Activated CD4-positive, alpha-beta memory T cell treated with anti-CD3 and anti-CD28 coated beads for 36 hours (primary cell): ENCODE measurements at regions not wholly inside any gene's neighbourhood (a gene's known extent, or its start where the extent isn't known, plus 50 kb on each side); places are given as distances from the start of the nearest gene placed in this dataset.
"Not testable (repeated sequence)": the region's sequence is repeated elsewhere in the genome, so short reads cannot be mapped to it uniquely, and the experiment has no call there.

Experiments
- CTCF ChIA-PET: fragments of 350-600 bp; sonication (Branson Sonifier 250); formaldehyde crosslinking; loops from one replicate; lab custom pipeline; 2021; ENCODE audit warnings: antibody characterized with exemption, inconsistent platforms; lab: Charles Lee
- POLR2A ChIA-PET: fragments of 350-600 bp; sonication (Branson Sonifier 250); formaldehyde crosslinking; loops from one replicate; lab custom pipeline; 2021; ENCODE audit warnings: antibody characterized with exemption; lab: Charles Lee
- DNase-seq: peaks from one replicate; pipeline ENCODE4 v3.0.0-alpha.2; 2020
- H3K27ac Mint-ChIP-seq: one replicate; pipeline ENCODE4 v1.8.0; 2021; ENCODE audit warnings: mixed read lengths
- H3K27me3 Mint-ChIP-seq: one replicate; pipeline ENCODE4 v1.8.0; 2021; ENCODE audit warnings: mixed read lengths
- H3K36me3 Mint-ChIP-seq: one replicate; pipeline ENCODE4 v1.8.0; 2021; ENCODE audit warnings: mixed read lengths
- H3K4me1 Mint-ChIP-seq: one replicate; pipeline ENCODE4 v1.8.0; 2021; ENCODE audit warnings: low read depth, mixed read lengths
- H3K4me3 Mint-ChIP-seq: one replicate; pipeline ENCODE4 v1.8.0; 2021; ENCODE audit warnings: mild to moderate bottlenecking, mixed read lengths
- H3K9me3 Mint-ChIP-seq: one replicate; pipeline ENCODE4 v1.8.0; 2021; ENCODE audit warnings: mixed read lengths
- intact Hi-C: fragments of 100-400 bp; cut with micrococcal nuclease; formaldehyde crosslinking; loops from one replicate; pipeline ENCODE4 v1.15.1; 2023

DNA sequence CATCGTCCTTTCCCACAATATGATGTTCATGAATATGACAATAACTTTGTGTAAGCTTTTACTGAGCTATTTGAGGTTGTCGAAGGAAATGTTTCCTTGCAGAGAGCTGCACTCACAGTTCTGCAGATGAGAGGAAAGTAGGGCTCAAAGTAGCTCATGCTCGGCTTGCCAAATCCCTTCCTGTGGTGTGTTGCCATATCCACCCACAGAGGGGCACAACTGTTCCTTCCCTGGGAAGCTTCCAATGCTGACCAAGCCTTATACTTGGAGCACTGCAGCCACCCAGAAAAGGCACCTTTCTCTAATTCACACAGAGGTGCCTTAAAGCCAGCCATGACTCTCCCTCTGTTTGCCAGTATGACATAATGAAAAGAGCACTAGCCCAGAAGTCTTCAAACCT lies 390.3 kb downstream of the CAAP1 start:
- Mint-ChIP-seq H3K27me3 (no peaks in the 10 kb centered on the region), H3K4me1 (no peaks in the 10 kb centered on the region), H3K27ac (no peak overlapping the region), H3K4me3 (no peak overlapping the region), H3K9me3 (peaks cover 10% of the 10 kb centered on the region), H3K36me3 (no peaks in the 10 kb centered on the region)
- ChIA-PET CTCF (no interaction called here), POLR2A (no interaction called here)
- intact Hi-C loops: no loop called here
- DNase-seq: no peak

DNA sequence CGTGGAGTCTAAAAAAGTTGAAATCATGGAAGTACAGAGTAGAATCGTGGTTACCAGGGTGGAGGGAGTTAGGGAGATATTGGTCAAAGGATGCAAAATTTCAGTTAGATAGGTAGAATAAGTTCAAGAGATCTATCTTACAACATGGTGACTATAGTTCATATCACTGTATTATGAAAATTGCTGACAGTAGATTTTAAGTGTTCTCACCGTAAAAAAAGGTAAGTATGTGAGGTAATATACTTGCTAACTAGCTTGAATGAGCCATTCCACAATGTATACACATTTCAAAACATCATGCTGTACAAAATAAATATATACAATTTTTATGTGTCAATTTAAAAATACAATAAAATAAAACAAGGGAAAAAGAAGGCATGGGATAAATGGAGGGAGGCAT lies 392.1 kb downstream of the CAAP1 start:
- CTCF ChIA-PET: no interaction called here
- DNase-seq: no peak
- Mint-ChIP-seq H3K4me3 (no peak overlapping the region), H3K9me3 (peaks cover 11% of the 10 kb centered on the region), H3K27me3 (no peaks in the 10 kb centered on the region), H3K4me1 (no peaks in the 10 kb centered on the region), H3K36me3 (no peaks in the 10 kb centered on the region), H3K27ac (no peak overlapping the region)
- intact Hi-C loops: no loop called here
- POLR2A ChIA-PET: no interaction called here

DNA sequence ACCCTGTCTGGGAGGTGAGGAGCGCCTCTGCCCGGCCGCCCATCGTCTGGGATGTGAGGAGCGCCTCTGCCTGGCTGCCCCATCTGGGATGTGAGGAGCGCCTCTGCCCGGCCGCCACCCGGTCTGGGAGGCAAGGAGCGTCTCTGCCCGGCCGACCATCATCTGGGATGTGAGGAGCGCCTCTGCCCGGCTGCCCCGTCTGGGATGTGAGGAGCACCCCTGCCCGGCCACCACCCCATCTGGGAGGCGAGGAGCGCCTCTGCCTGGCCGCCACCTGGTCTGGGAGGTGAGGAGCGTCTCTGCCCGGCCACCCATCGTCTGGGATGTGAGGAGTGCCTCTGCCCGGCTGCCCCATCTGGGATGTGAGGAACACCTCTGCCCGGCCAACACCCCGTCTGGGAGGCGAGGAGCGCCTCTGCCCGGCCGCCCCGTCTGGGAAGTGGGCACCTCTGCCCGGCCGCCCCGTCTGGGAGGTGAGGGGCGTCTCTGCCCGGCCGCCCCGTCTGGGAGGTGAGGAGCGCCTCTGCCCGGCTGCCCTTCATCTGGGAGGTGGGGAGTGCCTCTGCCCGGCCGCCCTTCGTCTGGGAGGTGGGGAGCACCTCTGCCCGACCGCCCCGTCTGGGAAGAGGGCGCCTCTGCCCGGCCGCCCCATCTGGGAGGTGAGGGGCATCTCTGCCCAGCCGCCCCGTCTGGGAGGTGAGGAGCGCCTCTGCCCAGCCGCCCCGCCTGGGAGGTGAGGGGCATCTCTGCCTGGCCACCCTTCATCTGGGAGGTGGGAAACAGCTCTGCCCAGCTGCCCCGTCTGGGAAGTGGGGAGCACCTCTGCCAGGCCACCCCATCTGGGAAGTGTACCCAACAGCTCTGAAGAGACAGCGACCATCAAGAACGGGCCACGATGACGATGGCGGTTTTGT lies 399.7 kb downstream of the CAAP1 start:
- DNase-seq, intact Hi-C loops, H3K4me3 Mint-ChIP-seq, H3K27me3 Mint-ChIP-seq, CTCF ChIA-PET, H3K4me1 Mint-ChIP-seq, H3K36me3 Mint-ChIP-seq, POLR2A ChIA-PET, H3K27ac Mint-ChIP-seq: not testable (repeated sequence)
- H3K9me3 Mint-ChIP-seq: peaks cover 16% of the 10 kb centered on the region

DNA sequence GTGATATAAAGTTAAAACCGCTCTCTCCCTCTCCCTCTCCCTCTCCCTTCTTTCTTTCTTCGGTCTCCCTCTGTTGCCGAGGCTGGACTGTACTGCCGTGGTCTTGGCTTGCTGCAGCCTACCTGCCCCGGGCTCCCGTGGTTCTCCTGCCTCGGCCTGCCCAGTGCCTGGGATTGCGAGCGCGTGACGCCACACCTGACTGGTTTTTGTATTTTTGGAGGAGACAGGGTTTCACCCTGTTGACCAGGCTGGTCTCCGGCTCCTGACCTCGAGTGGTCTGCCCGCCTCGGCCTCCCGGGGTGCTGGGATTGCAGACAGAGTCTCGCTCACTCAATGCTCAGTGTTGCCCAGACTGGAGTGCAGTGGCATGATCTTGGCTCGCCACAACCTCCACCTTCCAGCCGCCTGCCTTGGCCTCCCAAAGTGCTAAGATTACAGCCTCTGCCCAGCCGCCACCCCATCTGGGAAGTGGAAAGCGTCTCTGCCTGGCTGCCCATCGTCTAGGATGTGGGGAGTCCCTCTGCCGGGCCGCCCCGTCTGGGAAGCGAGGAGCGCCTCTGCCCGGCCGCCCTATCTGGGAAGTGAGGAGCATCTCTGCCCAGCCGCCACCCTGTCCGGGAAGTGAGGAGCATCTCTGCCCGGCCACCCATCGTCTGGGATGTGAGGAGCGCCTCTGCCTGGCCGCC lies 400.5 kb downstream of the CAAP1 start:
- H3K27ac Mint-ChIP-seq, CTCF ChIA-PET, H3K4me1 Mint-ChIP-seq, H3K36me3 Mint-ChIP-seq, DNase-seq, POLR2A ChIA-PET, H3K27me3 Mint-ChIP-seq, H3K4me3 Mint-ChIP-seq, intact Hi-C loops: not testable (repeated sequence)
- H3K9me3 Mint-ChIP-seq: peaks cover 11% of the 10 kb centered on the region

DNA sequence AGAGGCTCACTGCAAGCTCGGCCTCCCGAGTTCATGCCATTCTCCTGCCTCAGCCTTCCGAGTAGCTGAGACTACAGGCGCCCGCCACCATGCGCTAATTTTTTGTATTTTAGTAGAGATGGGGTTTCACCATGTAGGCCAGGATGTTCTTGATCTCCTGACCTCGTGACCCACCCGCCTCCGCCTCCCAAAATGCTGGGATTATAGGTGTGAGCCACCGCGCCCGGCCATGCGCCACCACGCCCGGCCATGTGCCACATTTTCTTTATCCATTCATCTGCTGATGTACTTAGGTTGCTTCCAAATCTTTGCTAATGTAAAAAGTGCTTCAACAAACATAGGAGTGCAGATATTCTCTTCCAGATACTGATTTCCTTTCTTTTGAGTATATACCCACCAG lies 408.6 kb downstream of the CAAP1 start:
- Mint-ChIP-seq H3K9me3 (peaks cover 18% of the 10 kb centered on the region), H3K27me3 (no peaks in the 10 kb centered on the region), H3K36me3 (no peaks in the 10 kb centered on the region), H3K4me3 (no peak overlapping the region), H3K4me1 (no peaks in the 10 kb centered on the region), H3K27ac (no peak overlapping the region)
- DNase-seq: no peak
- CTCF ChIA-PET: no interaction called here
- intact Hi-C loops: no loop called here
- POLR2A ChIA-PET: no interaction called here

DNA sequence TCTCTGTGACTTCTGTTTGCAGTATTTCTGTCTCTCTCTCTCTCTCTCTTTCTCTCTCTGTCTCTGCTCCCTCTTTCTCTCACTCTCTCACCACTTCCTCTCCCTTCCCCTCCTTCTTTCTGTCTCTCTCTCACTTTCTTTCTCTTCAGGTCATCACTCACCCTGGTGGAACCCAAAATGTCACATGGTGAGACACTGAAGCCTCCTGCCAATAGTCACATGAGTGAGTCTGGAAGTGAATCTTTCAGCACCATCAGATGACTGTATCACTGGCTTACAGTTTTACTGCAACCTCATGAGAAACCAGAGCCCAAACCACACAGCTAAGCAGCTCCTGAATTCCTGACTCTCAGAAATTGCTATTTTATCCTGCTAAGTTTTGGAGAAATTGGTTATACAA lies 414.6 kb downstream of the CAAP1 start:
- no peak for DNase-seq
- H3K36me3 Mint-ChIP-seq: no peaks in the 10 kb centered on the region
- H3K9me3 Mint-ChIP-seq: peaks cover 12% of the 10 kb centered on the region
- H3K4me3 Mint-ChIP-seq: no peak overlapping the region
- no peaks in the 10 kb centered on the region for H3K4me1 Mint-ChIP-seq
- CTCF ChIA-PET: no interaction called here
- intact Hi-C loops: no loop called here
- POLR2A ChIA-PET: no interaction called here
- no peak overlapping the region for H3K27ac Mint-ChIP-seq
- H3K27me3 Mint-ChIP-seq: no peaks in the 10 kb centered on the region

DNA sequence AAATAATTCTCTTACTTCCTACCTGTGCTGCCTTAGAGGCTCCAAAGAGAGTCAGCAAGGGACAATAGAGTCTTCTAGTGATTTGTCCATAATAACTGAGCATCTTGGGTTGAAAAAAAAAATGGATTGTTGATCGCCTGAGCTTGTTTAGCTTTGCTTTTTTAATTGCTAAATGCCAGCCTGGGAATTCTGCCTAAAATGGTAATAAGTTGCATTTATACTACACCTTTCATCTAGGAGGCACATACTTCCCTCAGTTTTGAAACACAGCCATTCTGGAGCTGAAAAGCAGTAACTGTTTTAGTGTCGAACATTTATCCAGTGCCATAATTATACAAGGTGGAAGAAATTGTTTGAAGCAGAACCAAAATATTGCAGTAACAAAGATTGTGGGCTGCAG lies 421.3 kb downstream of the CAAP1 start:
- CTCF ChIA-PET: no interaction called here
- Mint-ChIP-seq H3K4me1 (no peaks in the 10 kb centered on the region), H3K27me3 (no peaks in the 10 kb centered on the region), H3K9me3 (peaks cover 11% of the 10 kb centered on the region), H3K27ac (no peak overlapping the region), H3K4me3 (no peak overlapping the region), H3K36me3 (no peaks in the 10 kb centered on the region)
- DNase-seq: no peak
- POLR2A ChIA-PET: no interaction called here
- intact Hi-C loops: no loop called here

DNA sequence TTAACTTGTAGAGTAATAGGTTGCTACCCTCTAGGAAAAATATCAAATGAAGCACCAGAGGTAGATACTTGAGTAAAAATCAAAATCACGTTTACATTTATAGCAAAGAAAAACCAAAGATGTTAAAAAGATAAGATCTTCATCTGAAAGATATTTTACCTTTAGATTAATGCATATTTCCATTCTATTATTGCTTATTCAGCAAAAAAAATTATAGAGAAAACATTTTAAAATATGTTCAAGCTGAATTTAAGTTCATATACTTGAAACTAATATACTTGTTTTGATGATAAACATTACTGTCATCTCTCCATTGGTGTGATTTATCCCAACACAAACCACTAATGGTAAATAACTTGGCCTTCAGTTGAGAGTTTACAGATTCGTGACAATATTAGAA lies 422.3 kb downstream of the CAAP1 start:
- DNase-seq: no peak
- intact Hi-C loops: no loop called here
- ChIA-PET CTCF (no interaction called here), POLR2A (no interaction called here)
- H3K9me3 Mint-ChIP-seq: peaks cover 12% of the 10 kb centered on the region
- H3K4me1 Mint-ChIP-seq: no peaks in the 10 kb centered on the region
- H3K27me3 Mint-ChIP-seq: no peaks in the 10 kb centered on the region
- H3K27ac Mint-ChIP-seq: no peak overlapping the region
- no peaks in the 10 kb centered on the region for H3K36me3 Mint-ChIP-seq
- H3K4me3 Mint-ChIP-seq: no peak overlapping the region

DNA sequence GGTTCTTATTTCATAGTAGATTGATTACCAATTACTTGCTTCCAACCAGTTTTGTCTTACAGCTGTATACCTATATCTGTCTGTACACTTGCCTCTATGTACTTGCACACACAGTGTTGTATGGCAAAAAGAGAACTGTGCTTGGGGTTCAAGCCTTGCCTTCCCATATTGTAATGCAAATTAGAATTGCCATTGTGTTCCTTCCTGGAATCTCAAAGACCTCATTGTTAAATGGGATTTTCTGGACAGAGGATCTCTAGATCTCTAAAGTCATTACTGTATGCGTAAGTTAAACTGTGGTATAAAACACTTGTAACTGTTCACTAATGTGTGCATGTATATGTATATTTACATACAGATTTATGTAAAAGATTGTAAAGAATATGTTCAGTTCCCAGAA lies 428.8 kb downstream of the CAAP1 start:
- H3K9me3 Mint-ChIP-seq: peaks cover 9% of the 10 kb centered on the region
- ChIA-PET POLR2A (no interaction called here), CTCF (no interaction called here)
- H3K4me3 Mint-ChIP-seq: no peak overlapping the region
- H3K36me3 Mint-ChIP-seq: no peaks in the 10 kb centered on the region
- no peak overlapping the region for H3K27ac Mint-ChIP-seq
- H3K4me1 Mint-ChIP-seq: no peaks in the 10 kb centered on the region
- H3K27me3 Mint-ChIP-seq: no peaks in the 10 kb centered on the region
- intact Hi-C loops: no loop called here
- DNase-seq: no peak

DNA sequence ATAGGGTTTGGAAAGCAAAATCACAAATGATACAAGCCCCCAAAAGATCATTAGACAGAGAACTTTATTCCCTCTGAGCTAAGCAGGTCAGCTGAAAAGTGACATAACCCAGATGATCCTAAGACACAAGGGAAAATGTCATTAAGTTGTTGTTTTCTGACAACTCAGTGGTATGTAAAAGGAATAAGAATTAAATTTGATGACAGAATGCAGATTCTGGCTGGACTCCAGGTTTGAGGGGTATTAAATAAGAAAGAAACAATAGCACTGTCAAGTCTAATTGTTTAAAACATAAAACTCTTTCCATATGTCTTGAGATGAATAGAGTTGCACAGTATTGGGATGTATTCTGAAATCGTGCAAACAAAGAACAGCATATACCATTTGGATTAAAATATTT lies 429.9 kb downstream of the CAAP1 start:
- no peak overlapping the region for H3K4me3 Mint-ChIP-seq
- H3K27me3 Mint-ChIP-seq: no peaks in the 10 kb centered on the region
- no peak overlapping the region for H3K27ac Mint-ChIP-seq
- intact Hi-C loops: no loop called here
- H3K36me3 Mint-ChIP-seq: no peaks in the 10 kb centered on the region
- no peaks in the 10 kb centered on the region for H3K4me1 Mint-ChIP-seq
- POLR2A ChIA-PET: no interaction called here
- CTCF ChIA-PET: no interaction called here
- DNase-seq: no peak
- peaks cover 9% of the 10 kb centered on the region for H3K9me3 Mint-ChIP-seq

DNA sequence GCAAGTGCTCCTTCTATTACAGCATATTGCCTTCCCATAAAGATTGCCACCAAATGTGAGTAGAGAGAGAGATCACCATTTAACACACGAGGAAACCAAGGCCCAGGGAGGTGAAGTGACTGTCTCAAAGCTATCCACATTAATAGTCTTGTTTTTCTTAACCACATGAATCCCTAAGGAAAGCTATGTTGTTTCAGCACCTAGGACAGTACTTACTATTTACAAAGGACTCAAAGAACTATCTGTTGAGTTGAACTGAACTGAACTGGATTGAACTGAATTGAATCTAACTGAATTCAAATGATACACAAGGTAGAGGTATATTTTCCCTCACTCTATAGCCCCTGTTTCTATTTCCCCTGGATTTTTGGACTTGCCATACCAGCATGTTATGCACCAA lies 430.4 kb downstream of the CAAP1 start:
- Mint-ChIP-seq H3K27me3 (no peaks in the 10 kb centered on the region), H3K4me3 (no peak overlapping the region), H3K4me1 (no peaks in the 10 kb centered on the region), H3K27ac (no peak overlapping the region), H3K9me3 (peaks cover 7% of the 10 kb centered on the region), H3K36me3 (no peaks in the 10 kb centered on the region)
- intact Hi-C loops: no loop called here
- ChIA-PET CTCF (no interaction called here), POLR2A (no interaction called here)
- no peak for DNase-seq

DNA sequence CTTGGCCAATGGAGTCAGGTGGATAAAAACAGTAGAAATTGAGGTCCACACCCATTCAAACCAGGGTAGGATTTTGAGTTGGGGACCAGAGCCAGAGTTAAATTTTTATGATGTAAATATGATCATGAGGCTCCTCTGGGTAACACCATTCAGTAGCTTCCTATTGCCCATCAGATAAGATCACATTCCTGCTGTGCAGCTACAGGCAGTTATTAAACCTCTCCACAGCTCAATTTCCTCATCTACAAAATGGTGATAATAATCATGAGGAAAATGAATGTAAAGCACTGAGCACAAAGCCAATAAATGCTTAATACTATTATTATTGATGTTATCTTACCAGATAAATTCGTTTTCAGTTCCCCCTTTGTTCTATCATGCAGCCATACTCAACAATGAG lies 432.0 kb downstream of the CAAP1 start:
- DNase-seq: no peak
- ChIA-PET POLR2A (no interaction called here), CTCF (no interaction called here)
- Mint-ChIP-seq H3K27ac (no peak overlapping the region), H3K27me3 (no peaks in the 10 kb centered on the region), H3K9me3 (peaks cover 7% of the 10 kb centered on the region), H3K4me1 (no peaks in the 10 kb centered on the region), H3K36me3 (no peaks in the 10 kb centered on the region), H3K4me3 (no peak overlapping the region)
- intact Hi-C loops: no loop called here

DNA sequence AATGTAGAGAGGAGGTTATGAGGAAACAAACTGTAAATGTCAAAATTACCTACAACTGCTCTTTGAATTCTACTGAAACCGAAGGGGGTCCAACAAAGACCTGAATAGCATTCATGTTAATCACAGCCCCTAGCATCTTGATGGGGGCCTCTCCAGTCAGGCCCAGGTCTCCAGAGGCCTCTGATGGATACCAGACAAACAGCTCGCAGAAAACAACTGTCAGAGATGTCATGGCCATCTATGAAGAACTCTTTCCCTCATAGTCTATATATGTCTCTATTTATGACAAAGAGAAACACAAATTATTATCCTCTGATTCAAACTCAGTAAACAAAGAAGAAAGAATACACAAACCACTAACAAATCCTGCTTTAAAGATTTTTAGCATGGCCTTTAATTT lies 432.6 kb downstream of the CAAP1 start:
- Mint-ChIP-seq H3K9me3 (peaks cover 5% of the 10 kb centered on the region), H3K4me1 (no peaks in the 10 kb centered on the region), H3K27me3 (no peaks in the 10 kb centered on the region), H3K4me3 (no peak overlapping the region), H3K36me3 (no peaks in the 10 kb centered on the region), H3K27ac (no peak overlapping the region)
- CTCF ChIA-PET: no interaction called here
- DNase-seq: no peak
- intact Hi-C loops: no loop called here
- POLR2A ChIA-PET: no interaction called here
